ENCODE measurements at regions not wholly inside any gene's neighbourhood (a gene's known extent, or its start where the extent isn't known, plus 50 kb on each side); places are given as distances from the start of the nearest gene placed in this dataset.

- no peak for DNase-seq (ENCODE audit: low spot score, unreplicated experiment)
- Mint-ChIP-seq H3K27me3 (no peaks in the 10 kb centered on the region), H3K36me3 (ENCODE audit: insufficient read depth) (no peaks in the 10 kb centered on the region), H3K4me1 (ENCODE audit: low read depth) (peaks cover 2% of the 10 kb centered on the region), H3K4me3 (ENCODE audit: low read depth) (no peak overlapping the region), H3K27ac (peak overlapping the region; percentile 20), H3K9me3 (ENCODE audit: low read depth) (no peaks in the 10 kb centered on the region)
- TF ChIP-seq CTCF (IDR thresholded peaks at IDR 0.05; ENCODE audit: unreplicated experiment): no peak
These were observed 1161.4 kb downstream of the OTOL1 start for GRCh38 chr3:162658003-162658402.

GRCh38 chr3:162665684-162666391 is 1169.2 kb downstream of the OTOL1 start:
- TF ChIP-seq CTCF (IDR thresholded peaks at IDR 0.05; ENCODE audit: unreplicated experiment): no peak
- Mint-ChIP-seq H3K4me3 (ENCODE audit: low read depth) (no peak overlapping the region), H3K27ac (no peak overlapping the region), H3K9me3 (ENCODE audit: low read depth) (no peaks in the 10 kb centered on the region), H3K27me3 (no peaks in the 10 kb centered on the region), H3K4me1 (ENCODE audit: low read depth) (no peaks in the 10 kb centered on the region), H3K36me3 (ENCODE audit: insufficient read depth) (no peaks in the 10 kb centered on the region)
- no peak for DNase-seq (ENCODE audit: low spot score, unreplicated experiment)

GRCh38 chr3:162666835-162667234 is 1170.2 kb downstream of the OTOL1 start:
- H3K27me3 Mint-ChIP-seq: no peaks in the 10 kb centered on the region
- no peak overlapping the region for H3K4me3 Mint-ChIP-seq (ENCODE audit: low read depth)
- H3K9me3 Mint-ChIP-seq (ENCODE audit: low read depth): no peaks in the 10 kb centered on the region
- H3K4me1 Mint-ChIP-seq (ENCODE audit: low read depth): no peaks in the 10 kb centered on the region
- no peak overlapping the region for H3K27ac Mint-ChIP-seq
- no peak for DNase-seq (ENCODE audit: low spot score, unreplicated experiment)
- no peak for TF ChIP-seq CTCF (IDR thresholded peaks at IDR 0.05; ENCODE audit: unreplicated experiment)
- no peaks in the 10 kb centered on the region for H3K36me3 Mint-ChIP-seq (ENCODE audit: insufficient read depth)

- no peak for DNase-seq (ENCODE audit: low spot score, unreplicated experiment)
- no peaks in the 10 kb centered on the region for H3K4me1 Mint-ChIP-seq (ENCODE audit: low read depth)
- H3K36me3 Mint-ChIP-seq (ENCODE audit: insufficient read depth): no peaks in the 10 kb centered on the region
- no peaks in the 10 kb centered on the region for H3K27me3 Mint-ChIP-seq
- TF ChIP-seq CTCF (IDR thresholded peaks at IDR 0.05; ENCODE audit: unreplicated experiment): no peak
- H3K9me3 Mint-ChIP-seq (ENCODE audit: low read depth): no peaks in the 10 kb centered on the region
- no peak overlapping the region for H3K4me3 Mint-ChIP-seq (ENCODE audit: low read depth)
- no peak overlapping the region for H3K27ac Mint-ChIP-seq
These were observed 1173.6 kb downstream of the OTOL1 start for GRCh38 chr3:162670181-162670580.

- DNase-seq (ENCODE audit: low spot score, unreplicated experiment): no peak
- Mint-ChIP-seq H3K4me1 (ENCODE audit: low read depth) (peaks cover 4% of the 10 kb centered on the region), H3K27ac (no peak overlapping the region), H3K9me3 (ENCODE audit: low read depth) (no peaks in the 10 kb centered on the region), H3K27me3 (no peaks in the 10 kb centered on the region), H3K36me3 (ENCODE audit: insufficient read depth) (no peaks in the 10 kb centered on the region), H3K4me3 (ENCODE audit: low read depth) (no peak overlapping the region)
- TF ChIP-seq CTCF (IDR thresholded peaks at IDR 0.05; ENCODE audit: unreplicated experiment): no peak
These were observed 1180.9 kb downstream of the OTOL1 start for GRCh38 chr3:162677475-162677874.

Measured in progenitor cell of endocrine pancreas (in vitro differentiated cells).